GM12892 (cell line): ENCODE measurements at regions not wholly inside any gene's neighbourhood (a gene's known extent, or its start where the extent isn't known, plus 50 kb on each side); places are given as distances from the start of the nearest gene placed in this dataset.

ENCODE experiments used
- POLR2A ChIP-seq: IDR thresholded peaks from 2 replicates; pipeline ENCODE4 v1.6.1; 2011; ENCODE audit warnings: low read depth, low read length, control low read depth
- POLR2AphosphoS5 ChIP-seq: IDR thresholded peaks from 2 replicates; pipeline ENCODE4 v1.6.1; 2011; ENCODE audit warnings: low read depth, low read length, control low read depth
- TAF1 ChIP-seq: IDR thresholded peaks from 2 replicates; pipeline ENCODE4 v1.6.1; 2011; ENCODE audit warnings: low read depth, mild to moderate bottlenecking, control low read depth, low read length, borderline replicate concordance

DNA sequence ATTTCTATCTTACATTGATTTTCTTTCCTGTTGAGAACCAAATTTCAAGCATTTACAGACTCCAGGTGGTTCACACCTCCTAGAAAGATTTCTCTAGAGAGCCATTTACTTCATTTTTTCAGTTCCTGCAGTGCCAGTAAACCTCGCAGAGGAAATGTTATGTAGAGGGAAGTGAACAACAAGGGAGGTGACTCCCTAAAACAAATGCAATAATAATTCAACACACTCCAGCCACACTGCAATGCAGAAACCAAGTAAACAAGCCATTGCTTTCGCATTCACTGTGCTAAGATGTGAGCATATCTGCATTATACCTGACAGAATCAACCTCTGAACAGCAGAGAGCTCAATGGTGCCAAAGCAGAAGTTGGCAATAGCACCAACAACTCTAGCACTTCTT is 215.1 kb downstream of the RBM26 start:
- TF ChIP-seq POLR2AphosphoS5 (no peak), POLR2A (no peak), TAF1 (no peak)
